ENCODE measurements at regions not wholly inside any gene's neighbourhood (a gene's known extent, or its start where the extent isn't known, plus 50 kb on each side); places are given as distances from the start of the nearest gene placed in this dataset.

GRCh38 chr18:51862051-51862715 lies 477.8 kb upstream of the DCC start:
- Histone ChIP-seq H3K27ac (no peak overlapping the region), H3K36me3 (no peaks in the 10 kb centered on the region), H3K9me3 (peaks cover 0 to 10% (median 5%) of the 10 kb centered on the region in 4 donors), H3K4me1 (no peaks in the 10 kb centered on the region), H3K4me3 (no peak overlapping the region), H3K27me3 (no peaks in the 10 kb centered on the region)
- intact Hi-C loops (cut with DNase I; ENCODE audit: low total_unique reads) = no loop called here
- no peak for TF ChIP-seq POLR2A (IDR thresholded peaks at IDR 0.05)
- TF ChIP-seq CTCF (IDR thresholded peaks at IDR 0.05) = no peak
- TF ChIP-seq EP300 (IDR thresholded peaks at IDR 0.05) = no peak
- no peak for TF ChIP-seq POLR2AphosphoS5 (IDR thresholded peaks at IDR 0.05)
- WGBS, 5 donors = 70 to 82% (median 77%) methylated on average over 4 of the region's 4 CpGs
- no peak for DNase-seq

GRCh38 chr18:51864219-51864965 lies 475.6 kb upstream of the DCC start:
- TF ChIP-seq POLR2A (IDR thresholded peaks at IDR 0.05) (no peak), POLR2AphosphoS5 (IDR thresholded peaks at IDR 0.05) (no peak), EP300 (IDR thresholded peaks at IDR 0.05) (no peak), CTCF (IDR thresholded peaks at IDR 0.05) (no peak)
- H3K27ac ChIP-seq = no peak overlapping the region
- no peak for DNase-seq
- no peaks in the 10 kb centered on the region for H3K27me3 ChIP-seq
- H3K36me3 ChIP-seq = no peaks in the 10 kb centered on the region
- WGBS, 5 donors = 79 to 92% (median 91%) methylated on average over 9 to 36 of the region's 36 CpGs
- intact Hi-C loops (cut with DNase I; ENCODE audit: low total_unique reads) = no loop called here
- no peak overlapping the region for H3K4me3 ChIP-seq
- H3K4me1 ChIP-seq = no peaks in the 10 kb centered on the region
- peaks cover 0 to 10% (median 5%) of the 10 kb centered on the region in 4 donors for H3K9me3 ChIP-seq

GRCh38 chr18:51865538-51865937 lies 474.5 kb upstream of the DCC start:
- Histone ChIP-seq H3K27me3 (no peaks in the 10 kb centered on the region), H3K4me3 (no peak overlapping the region), H3K9me3 (peaks cover 0 to 10% (median 5%) of the 10 kb centered on the region in 4 donors), H3K27ac (no peak overlapping the region), H3K36me3 (no peaks in the 10 kb centered on the region), H3K4me1 (no peaks in the 10 kb centered on the region)
- TF ChIP-seq POLR2A (IDR thresholded peaks at IDR 0.05) = no peak
- no peak for TF ChIP-seq POLR2AphosphoS5 (IDR thresholded peaks at IDR 0.05)
- no peak for TF ChIP-seq CTCF (IDR thresholded peaks at IDR 0.05)
- TF ChIP-seq EP300 (IDR thresholded peaks at IDR 0.05) = no peak
- no peak for DNase-seq
- WGBS, 5 donors = 94 to 100% (median 97%) methylated on average over 1 of the region's 1 CpG
- intact Hi-C loops (cut with DNase I; ENCODE audit: low total_unique reads) = no loop called here

- Histone ChIP-seq H3K4me3 (no peak overlapping the region), H3K4me1 (no peaks in the 10 kb centered on the region), H3K9me3 (peaks cover 0 to 10% (median 5%) of the 10 kb centered on the region in 4 donors), H3K27me3 (no peaks in the 10 kb centered on the region), H3K36me3 (no peaks in the 10 kb centered on the region), H3K27ac (no peak overlapping the region)
- intact Hi-C loops (cut with DNase I; ENCODE audit: low total_unique reads) = no loop called here
- peak in 1 of 2 donors; percentile 55 for DNase-seq
- no peak for TF ChIP-seq EP300 (IDR thresholded peaks at IDR 0.05)
- TF ChIP-seq POLR2A (IDR thresholded peaks at IDR 0.05) = no peak
- no peak for TF ChIP-seq CTCF (IDR thresholded peaks at IDR 0.05)
- no peak for TF ChIP-seq POLR2AphosphoS5 (IDR thresholded peaks at IDR 0.05)
These were observed 472.2 kb upstream of the DCC start for GRCh38 chr18:51867767-51868166.

Data from stomach (tissue), 8 donors.